Colon (tissue), 2 donors: ENCODE measurements at regions not wholly inside any gene's neighbourhood (a gene's known extent, or its start where the extent isn't known, plus 50 kb on each side); places are given as distances from the start of the nearest gene placed in this dataset.
"Not testable (repeated sequence)": the region's sequence is repeated elsewhere in the genome, so short reads cannot be mapped to it uniquely, and the experiment has no call there.

Experiments
- FAIRE-seq: peaks from 2 replicates; lab custom pipeline; 2012; peaks lifted over from hg19 to GRCh38; lab: Jason Lieb, UNC
- donor health status: control.
- donor health status: control.

GRCh38 chr6:137545073-137545472, 50.9 kb upstream of the OLIG3 start:
- FAIRE-seq: no peak

GRCh38 chr6:137547186-137547585, 53.0 kb upstream of the OLIG3 start:
- FAIRE-seq: no peak

GRCh38 chr6:137547601-137548000, 53.4 kb upstream of the OLIG3 start:
- FAIRE-seq: no peak

- no peak for FAIRE-seq
Observed at GRCh38 chr6:137549106-137549505, 54.9 kb upstream of the OLIG3 start.

DNA sequence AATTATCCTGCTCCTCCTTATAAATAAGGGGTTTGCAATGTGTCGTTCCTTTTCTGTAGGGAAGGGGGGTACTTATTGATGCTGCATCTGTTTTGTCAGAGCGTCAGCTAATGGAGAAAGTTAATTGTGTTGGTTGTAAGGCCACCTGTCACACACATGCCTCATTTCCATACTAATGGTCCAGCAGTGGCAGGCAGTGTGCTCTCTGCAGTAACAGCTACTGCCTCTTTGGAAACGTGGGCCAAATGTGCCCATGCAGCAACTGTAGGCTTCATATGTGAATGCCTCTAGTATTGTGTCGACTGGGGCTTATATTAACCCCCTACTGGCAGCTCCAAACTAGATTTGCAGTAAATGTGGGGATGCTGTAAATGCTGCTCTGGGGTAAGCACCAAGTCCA, 56.3 kb upstream of the OLIG3 start:
- FAIRE-seq: no peak

- no peak for FAIRE-seq
Observed at GRCh38 chr6:137552146-137552545, 58.0 kb upstream of the OLIG3 start.

DNA sequence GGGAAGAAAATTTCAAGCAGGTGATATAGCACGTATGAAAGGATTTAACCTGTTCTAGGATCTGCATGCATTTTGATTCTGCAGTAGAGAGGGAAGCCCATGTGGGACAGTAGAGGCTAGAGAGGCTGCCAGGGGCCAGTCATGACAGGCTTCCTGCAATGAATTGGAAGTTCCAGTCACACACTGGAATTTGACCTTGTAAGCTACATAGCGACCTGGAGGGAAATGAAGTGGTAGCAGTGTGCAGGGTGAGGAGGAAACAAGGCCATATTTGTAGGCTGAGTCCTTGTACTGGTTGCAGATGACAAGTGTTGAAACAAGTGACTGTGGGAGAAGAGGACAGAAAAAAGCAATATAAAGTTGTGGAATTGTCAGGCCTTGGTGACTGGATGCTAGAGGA, 58.6 kb upstream of the OLIG3 start:
- FAIRE-seq: no peak

GRCh38 chr6:137559521-137560183, 65.5 kb upstream of the OLIG3 start:
- FAIRE-seq: not testable (repeated sequence)

DNA sequence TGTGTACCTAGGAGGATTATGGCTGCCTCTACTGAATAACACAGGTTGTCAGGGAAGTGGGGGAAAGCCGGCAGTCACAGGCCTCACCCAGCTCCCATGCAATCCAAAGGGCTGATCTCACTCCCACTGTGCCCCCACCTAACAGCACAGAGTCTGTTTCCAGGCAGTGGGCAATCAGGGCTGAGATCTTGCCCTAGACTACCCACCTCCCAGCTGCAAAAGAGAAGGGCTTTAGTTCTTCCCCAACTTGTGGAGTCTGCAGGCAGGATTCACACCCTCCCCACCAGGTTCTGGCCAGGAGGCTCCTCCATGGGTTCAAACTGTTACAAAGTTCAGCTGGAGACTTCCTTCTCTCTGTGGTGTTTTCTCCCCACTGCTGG, 66.0 kb upstream of the OLIG3 start:
- FAIRE-seq: no peak

DNA sequence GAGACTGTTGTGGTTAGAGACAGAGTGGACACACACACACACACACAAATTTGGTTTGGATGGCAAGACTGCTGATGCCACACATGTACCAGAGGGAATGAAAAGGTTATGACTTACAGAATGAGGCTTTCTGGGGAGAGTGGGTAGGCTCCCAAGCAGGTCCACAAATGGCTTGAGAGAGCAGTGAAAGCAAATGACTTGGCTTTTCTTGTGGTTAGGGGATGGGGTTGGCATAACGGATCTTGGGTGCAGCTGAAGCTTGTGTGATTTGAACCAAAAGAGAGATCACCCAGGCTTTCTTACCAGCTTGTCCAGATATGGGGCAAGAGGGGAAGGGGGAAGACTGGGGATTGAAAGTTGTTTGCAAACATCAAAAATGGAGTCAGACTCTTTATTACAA, 73.9 kb upstream of the OLIG3 start:
- no peak for FAIRE-seq

DNA sequence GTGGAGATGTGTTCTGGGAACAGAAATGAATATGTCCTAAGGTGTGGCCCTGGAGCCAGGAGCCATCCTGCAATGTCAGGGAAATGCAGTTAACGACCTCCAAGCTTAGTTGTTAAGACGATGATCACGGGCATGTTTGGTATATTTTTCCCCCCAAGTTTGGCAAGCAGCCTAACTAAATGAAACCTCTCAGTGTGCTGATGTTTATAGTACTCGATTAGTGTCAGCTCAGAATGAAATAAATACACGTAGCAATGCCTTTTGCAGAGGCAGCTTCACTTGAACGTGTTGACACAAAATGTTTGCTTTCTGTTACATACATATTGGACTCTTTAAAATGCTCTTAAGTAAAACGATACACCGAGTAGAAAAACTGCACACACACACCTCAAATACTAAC, 76.2 kb upstream of the OLIG3 start:
- no peak for FAIRE-seq

GRCh38 chr6:137571854-137572253, 77.7 kb upstream of the OLIG3 start:
- FAIRE-seq: no peak

GRCh38 chr6:137573739-137574138, 79.5 kb upstream of the OLIG3 start:
- no peak for FAIRE-seq

DNA sequence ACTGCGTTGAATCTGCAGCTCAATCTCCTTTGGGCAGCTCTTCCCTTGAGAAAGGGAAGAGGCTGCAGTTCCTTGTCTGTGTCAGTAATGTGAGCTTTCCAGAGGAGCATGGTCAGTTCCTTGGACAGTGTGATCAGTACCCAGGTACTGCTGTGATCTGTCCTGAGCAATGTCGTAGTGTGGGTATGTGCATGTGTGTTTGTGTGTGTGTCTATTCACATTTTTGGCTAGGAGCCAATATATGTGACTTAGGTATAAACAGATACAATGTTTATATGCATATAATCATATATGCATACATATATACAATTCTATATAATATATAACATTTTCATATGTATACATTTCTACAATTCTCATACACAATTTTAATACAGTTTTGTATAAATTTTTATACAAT, 85.4 kb upstream of the OLIG3 start:
- FAIRE-seq: no peak

GRCh38 chr6:137581019-137581707, 87.0 kb upstream of the OLIG3 start:
- no peak for FAIRE-seq

DNA sequence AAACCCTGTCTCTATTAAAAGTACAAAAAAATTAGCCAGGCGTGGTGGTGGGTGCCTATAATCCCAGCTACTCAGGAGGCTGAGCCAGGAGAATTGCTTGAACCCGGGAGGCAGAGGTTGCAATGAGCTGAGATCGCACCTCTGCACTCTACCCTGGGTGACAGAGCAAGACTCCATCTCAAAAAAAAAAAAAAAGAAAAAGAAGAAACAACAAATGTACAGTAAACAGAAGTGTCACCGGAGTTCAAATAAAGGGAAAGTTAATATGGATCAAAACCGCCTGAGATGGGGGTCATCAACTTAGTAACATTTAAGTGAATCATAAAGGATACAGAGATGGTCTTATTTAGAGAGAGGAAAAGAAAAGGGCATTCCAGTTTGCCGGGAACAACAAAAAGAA, 89.3 kb upstream of the OLIG3 start:
- FAIRE-seq: not testable (repeated sequence)

DNA sequence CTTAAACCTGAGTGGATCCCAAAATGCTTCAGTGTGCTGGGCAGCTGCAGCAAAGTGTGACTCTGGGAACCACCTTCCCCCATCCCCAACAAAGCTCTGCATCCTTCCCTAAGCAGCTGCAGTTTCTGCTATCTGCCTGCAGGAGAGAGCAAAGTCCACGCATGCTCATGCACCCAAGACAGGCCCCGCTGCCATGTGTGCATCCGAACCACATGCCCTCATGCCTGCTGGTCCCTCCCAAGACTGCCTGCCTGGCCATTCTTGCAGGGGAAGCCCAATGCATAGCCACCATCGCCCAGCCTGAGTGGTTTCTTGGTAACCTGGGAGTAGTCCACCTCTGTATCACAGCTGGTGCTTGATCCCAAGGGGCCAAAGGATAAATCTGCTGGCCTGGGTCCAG, 94.3 kb upstream of the OLIG3 start:
- FAIRE-seq: no peak

DNA sequence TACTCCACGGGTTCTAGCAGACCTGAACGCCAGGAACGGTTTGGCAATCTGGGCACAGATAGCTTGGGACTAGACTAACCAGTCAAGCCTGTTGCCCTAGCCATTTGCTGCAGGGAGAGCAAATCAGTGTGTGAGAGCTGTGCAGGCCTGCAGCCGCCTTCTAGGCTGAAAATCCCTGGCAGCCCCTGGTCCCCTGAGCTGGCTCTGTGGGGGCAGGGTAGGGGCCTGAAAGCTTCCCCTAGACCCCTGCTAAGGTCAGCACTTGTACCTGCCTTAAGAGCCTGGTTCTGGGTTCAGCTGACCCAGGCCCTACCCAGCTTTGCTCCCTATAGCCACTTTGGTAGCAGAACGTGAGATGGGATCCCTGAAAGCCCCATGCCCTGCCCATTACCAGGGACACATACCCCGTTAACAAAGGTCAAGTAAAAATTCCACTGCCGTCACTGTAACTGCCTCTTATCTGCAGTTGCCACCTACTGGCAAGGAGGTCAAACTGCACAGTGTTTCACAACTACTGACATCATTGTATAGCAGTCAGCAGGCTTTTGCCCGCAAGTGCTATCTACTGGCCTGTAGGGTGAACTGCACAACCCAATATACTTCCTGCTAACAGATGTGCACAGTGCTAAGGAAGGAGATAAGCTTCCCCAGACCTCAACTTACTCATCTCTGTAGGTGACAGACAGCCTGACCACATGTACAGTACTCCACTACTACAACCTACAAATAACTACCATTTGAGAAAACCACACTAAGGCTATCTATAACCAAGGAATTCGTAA, 95.1 kb upstream of the OLIG3 start:
- no peak for FAIRE-seq

- peak; percentile 10 for FAIRE-seq
Observed at GRCh38 chr6:137590684-137591083, 96.5 kb upstream of the OLIG3 start.

DNA sequence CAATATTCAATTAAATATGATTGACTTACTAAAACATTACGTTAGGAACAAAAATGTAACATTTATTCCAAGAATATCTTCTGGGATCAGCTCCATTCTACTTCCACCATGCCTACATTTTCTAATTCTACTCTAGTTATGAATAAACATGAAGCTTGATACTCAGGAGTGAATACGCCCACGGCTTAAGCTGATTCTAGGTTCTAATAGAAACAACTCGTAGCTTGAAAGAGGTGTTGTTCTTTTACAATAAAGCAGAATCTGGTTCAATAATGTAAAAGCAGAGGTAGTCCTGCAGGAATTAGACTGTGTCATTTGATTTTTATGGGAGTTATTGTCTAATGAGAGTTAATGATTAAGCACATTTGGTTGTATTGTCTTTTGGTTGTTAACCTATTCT, 107.3 kb upstream of the OLIG3 start:
- FAIRE-seq: no peak

DNA sequence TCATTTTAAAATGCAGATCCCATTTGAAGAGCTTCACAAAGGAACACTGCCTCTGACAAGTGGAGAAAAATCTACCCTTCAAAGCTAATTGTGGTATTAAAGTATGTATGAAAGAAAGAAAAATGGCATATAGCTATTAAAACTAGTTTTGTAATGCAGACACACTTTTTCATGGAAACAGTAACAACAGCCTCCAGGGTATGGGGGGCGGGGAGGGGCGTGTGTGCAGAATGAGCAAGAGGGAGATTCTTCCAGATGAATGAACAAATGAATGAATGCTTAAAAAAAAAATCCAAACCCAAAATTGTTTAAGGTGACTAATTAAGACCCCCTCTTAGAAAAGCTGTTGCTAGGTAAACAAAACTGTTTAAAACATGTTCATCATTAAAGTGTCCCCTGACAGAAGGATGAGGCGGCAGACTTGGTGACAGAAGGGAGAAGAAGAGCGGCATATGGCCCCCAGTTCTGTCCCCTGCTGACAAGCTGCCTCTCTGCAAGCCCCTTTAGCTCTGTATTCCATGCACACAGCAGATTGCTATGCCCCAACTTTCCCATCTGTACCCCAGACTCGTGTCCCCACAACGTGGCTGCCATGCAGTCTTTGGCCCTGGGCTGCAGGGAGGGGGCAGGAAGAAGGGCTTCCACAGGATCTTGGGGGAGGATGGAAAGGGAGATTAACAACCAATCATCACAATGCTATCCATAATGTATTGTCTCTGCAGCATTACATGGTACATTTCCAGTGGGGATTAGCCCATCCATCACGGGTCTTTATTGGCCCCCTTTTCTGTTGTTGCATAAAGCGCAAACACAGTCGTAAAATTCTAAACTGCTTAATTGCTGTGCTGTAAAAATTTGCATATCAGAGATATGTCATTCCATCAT, 108.4 kb upstream of the OLIG3 start:
- FAIRE-seq: no peak

DNA sequence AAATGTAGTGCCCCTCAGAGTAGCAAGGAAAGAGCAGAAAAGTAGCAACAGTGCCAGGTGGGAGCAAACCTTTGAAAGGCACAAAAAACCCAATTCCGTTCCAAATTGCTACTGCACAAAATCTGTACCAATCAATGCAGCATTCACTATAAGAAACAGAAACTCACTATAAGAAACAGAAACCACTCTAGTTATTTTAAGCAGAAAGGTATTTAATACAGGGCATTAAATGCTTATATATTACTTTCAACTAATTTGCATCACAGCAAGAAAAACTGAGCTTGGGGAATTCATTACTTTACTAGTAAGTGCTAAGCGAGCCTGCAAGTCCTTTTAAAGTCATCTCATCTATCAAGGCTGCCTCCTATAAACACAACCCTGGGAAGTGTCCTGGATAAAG, 116.5 kb upstream of the OLIG3 start:
- no peak for FAIRE-seq
